Cardiac fibroblast (primary cell): ENCODE measurements at regions not wholly inside any gene's neighbourhood (a gene's known extent, or its start where the extent isn't known, plus 50 kb on each side); places are given as distances from the start of the nearest gene placed in this dataset.

ENCODE experiments used
- DNase-seq, 2 donors: peaks; one replicate each; pipeline versions ENCODE4 v3.0.0 to v3.0.0-alpha.2; 2010; ENCODE audit warnings: low read depth in 2 of 2
- H3K4me3 ChIP-seq, 2 donors: replicated peaks in 1 of 2; 1 replicate in 1 of 2; 2 replicates in 1 of 2; pipeline ENCODE4 v1.5.1; 2011; ENCODE audit warnings: low read depth in 2 of 2, low read length in 2 of 2, mild to moderate bottlenecking in 2 of 2, moderate library complexity in 1 of 2
- TF ChIP-seq, protein P1 (sequence below): IDR thresholded peaks from one replicate; pipeline ENCODE4 v1.5.1; 2011; ENCODE audit warnings: low read depth, mild to moderate bottlenecking, low read length, inconsistent platforms

DNA sequence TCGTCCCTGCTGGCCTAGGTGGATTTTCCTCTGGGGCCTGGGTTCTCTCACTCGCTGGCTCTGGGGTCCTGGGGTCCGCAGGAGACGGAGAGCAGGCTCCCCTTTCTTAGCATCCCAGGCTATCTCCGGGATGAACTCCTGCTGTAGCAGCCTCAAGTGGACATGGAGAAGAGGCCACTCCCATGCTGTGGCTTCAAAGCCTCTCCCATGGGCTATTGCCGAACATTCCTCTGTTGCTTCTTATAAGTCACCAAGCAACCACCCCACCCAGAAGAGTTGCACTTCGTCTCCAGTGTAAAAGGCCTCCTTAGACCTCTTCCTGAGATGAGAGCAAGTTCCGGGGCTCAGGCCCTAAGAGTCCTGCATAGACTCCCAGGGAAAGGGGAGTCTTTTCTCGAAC lies 124.0 kb upstream of the RCN1 start:
- TF ChIP-seq, protein P1, sequence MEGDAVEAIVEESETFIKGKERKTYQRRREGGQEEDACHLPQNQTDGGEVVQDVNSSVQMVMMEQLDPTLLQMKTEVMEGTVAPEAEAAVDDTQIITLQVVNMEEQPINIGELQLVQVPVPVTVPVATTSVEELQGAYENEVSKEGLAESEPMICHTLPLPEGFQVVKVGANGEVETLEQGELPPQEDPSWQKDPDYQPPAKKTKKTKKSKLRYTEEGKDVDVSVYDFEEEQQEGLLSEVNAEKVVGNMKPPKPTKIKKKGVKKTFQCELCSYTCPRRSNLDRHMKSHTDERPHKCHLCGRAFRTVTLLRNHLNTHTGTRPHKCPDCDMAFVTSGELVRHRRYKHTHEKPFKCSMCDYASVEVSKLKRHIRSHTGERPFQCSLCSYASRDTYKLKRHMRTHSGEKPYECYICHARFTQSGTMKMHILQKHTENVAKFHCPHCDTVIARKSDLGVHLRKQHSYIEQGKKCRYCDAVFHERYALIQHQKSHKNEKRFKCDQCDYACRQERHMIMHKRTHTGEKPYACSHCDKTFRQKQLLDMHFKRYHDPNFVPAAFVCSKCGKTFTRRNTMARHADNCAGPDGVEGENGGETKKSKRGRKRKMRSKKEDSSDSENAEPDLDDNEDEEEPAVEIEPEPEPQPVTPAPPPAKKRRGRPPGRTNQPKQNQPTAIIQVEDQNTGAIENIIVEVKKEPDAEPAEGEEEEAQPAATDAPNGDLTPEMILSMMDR = no peak
- no peak overlapping the region for H3K4me3 ChIP-seq
- no peak for DNase-seq

DNA sequence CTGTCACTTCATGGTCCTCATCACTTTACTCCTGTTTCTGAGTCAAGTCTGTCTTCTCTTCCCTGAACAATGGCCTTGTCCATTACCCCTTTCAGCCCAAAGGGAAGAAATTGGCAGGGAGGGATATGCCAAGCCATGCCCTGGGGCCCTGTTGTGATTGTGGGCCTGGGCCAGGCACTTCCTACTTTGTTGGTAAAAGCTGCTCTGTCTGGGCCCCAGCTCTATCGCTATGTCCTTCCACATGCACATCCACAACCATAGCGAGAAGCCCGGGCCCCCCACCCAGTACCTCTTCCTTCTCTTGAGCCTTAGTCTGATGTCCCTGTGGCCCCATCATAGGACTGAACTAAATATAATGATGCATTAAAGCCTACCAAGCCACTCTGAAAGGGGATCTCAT lies 126.7 kb upstream of the RCN1 start:
- DNase-seq = no peak
- H3K4me3 ChIP-seq = no peak overlapping the region
- TF ChIP-seq, protein P1 = no peak

DNA sequence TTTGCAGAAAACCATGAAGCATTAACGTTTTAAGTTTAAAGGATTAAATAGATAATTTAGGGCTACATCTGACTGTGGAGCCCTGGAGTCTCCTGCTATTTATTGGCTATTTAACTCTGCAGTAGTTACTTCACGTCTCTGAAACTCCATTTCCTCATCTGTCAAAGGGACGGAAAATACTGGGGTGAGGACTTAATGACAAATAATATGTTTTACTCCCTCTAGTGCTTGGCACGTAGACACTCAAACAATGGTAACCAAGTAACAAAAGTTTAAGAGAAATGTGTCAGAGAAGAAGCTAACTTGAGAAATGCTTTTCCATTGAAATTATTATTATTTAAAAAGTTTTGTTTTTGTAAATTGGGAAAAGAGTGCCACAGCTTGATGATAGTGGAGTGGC lies 130.7 kb upstream of the RCN1 start:
- TF ChIP-seq, protein P1 = no peak
- no peak for DNase-seq
- H3K4me3 ChIP-seq = no peak overlapping the region

DNA sequence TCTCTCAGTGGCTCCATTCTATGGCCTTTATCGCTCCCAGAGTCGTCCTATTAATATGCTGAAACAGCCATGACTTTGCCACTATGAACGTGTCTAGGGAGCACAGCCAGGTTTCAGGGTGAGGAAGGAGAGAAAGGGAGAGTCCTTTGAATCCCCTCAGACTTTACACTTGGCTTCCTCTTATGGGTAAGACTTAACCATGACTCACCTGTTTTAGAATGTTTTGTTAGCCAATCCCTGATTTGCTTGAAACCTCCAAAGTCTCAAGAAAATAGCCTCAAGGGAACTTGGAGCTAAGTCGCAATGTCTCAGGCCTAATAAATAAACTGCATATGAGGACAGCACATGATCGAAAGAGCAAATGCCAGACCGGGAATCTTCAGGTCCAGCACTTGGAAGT lies 131.2 kb upstream of the RCN1 start:
- H3K4me3 ChIP-seq = no peak overlapping the region
- DNase-seq = peak in 1 of 2 donors; percentile 19
- TF ChIP-seq, protein P1 = no peak

DNA sequence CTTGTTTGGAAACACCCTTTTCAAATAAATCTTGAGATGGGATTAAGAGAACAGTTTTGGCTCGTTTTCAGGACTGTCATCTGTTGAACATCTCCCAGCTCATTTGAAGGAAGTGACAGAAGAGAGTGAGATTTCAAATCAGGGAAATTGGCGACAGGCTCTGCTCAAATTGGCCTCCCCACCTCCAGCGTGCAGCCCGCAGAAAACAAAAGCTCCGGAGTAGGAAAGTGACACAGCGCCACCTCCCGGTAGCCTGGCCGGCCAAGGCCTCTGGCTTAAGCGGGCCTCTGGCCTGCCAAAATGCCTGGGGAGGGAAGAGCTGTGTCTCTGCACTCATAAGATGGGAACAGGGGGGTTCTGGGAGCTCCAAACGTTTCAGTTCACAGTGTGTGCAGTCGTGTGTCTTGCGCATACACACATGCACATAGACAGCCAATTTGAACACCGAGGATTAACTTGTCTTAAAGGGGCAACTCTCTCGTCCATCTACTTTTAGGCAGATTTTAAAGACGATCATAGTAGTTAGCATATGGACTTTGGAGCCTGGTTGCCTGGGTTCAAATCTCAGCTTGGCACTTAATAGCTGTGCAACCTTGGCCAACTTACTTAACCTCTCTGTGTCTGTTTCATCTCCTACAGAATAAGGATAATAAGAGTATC lies 132.7 kb upstream of the RCN1 start:
- DNase-seq = peak; percentile 66
- TF ChIP-seq, protein P1 = peak; percentile 92

DNA sequence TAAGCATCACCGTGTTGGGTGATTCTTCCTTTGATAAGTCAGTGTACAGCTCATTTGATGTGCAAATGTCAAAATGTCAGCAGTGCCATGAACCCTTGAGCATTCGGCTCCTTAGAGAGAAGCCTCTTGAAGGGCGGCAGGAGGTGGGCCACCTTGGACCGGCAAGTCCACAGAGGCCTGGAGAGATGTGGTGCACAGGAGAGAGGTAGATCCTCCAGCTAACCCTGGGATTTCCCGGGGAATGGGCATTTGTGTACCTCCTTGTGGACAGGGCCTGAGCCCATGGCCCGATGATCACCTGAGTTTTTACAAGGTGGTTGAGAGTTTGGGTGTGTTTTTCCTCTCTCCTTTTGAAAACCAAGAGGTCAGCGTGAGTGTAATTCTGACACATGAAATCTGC lies 133.2 kb upstream of the RCN1 start:
- TF ChIP-seq, protein P1 = no peak
- no peak for DNase-seq
- no peak overlapping the region for H3K4me3 ChIP-seq

More for the DNA sequence above, 132.7 kb upstream of the RCN1 start:
- H3K4me3 ChIP-seq = no peak overlapping the region

DNA sequence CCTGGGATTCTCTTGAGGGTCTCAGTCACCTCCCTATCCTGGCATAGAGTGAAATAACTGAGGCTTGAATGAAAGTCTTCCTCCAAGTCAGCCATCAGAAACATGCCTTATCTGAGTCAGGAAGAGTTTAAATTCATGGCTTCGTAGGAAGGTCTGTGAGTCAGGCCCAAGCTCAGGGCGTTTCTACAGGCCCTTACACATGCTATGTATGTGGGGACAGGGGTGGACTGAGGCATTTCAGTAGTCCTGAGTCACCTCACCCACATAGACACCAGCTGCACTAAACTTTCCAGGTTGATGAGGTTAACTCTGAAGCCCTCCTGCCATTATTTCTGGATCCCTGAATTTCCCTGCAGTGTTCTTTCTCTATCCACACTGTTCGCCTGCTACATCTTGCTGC lies 134.6 kb upstream of the RCN1 start:
- peak in 1 of 2 donors; percentile 20 for DNase-seq
- no peak overlapping the region for H3K4me3 ChIP-seq
- TF ChIP-seq, protein P1 = no peak
